ENCODE measurements at regions not wholly inside any gene's neighbourhood (a gene's known extent, or its start where the extent isn't known, plus 50 kb on each side); places are given as distances from the start of the nearest gene placed in this dataset.
A peak's percentile ranks its signal among the peaks of the same experiment; 100 is the strongest.
"Not testable (repeated sequence)": the region's sequence is repeated elsewhere in the genome, so short reads cannot be mapped to it uniquely, and the experiment has no call there.

GRCh38 chr6:27795697-27796494 is 116.3 kb downstream of the OR2B2 start:
- H3K9me3 Mint-ChIP-seq (ENCODE audit: low read depth): no peaks in the 10 kb centered on the region
- no peak overlapping the region for H3K4me3 Mint-ChIP-seq (ENCODE audit: low read depth)
- H3K4me1 Mint-ChIP-seq (ENCODE audit: low read depth): peaks cover 33% of the 10 kb centered on the region
- H3K27ac Mint-ChIP-seq: peak overlapping the region; percentile 94
- TF ChIP-seq CTCF (IDR thresholded peaks at IDR 0.05; ENCODE audit: unreplicated experiment): peak; percentile 81
- no peaks in the 10 kb centered on the region for H3K36me3 Mint-ChIP-seq (ENCODE audit: insufficient read depth)
- H3K27me3 Mint-ChIP-seq: no peaks in the 10 kb centered on the region
- peak; percentile 56 for DNase-seq (ENCODE audit: low spot score, unreplicated experiment)

- Mint-ChIP-seq H3K9me3 (ENCODE audit: low read depth) (no peaks in the 10 kb centered on the region), H3K36me3 (ENCODE audit: insufficient read depth) (no peaks in the 10 kb centered on the region), H3K27me3 (no peaks in the 10 kb centered on the region), H3K27ac (peak overlapping the region; percentile 93), H3K4me3 (ENCODE audit: low read depth) (peak overlapping the region; percentile 85), H3K4me1 (ENCODE audit: low read depth) (peaks cover 27% of the 10 kb centered on the region)
- TF ChIP-seq CTCF (IDR thresholded peaks at IDR 0.05; ENCODE audit: unreplicated experiment): no peak
- DNase-seq (ENCODE audit: low spot score, unreplicated experiment): no peak
Measured at GRCh38 chr6:27791182-27791943, 120.8 kb downstream of the OR2B2 start.

GRCh38 chr6:27788376-27788775 is 123.8 kb downstream of the OR2B2 start:
- H3K36me3 Mint-ChIP-seq (ENCODE audit: insufficient read depth); H3K27me3 Mint-ChIP-seq; H3K4me3 Mint-ChIP-seq (ENCODE audit: low read depth); H3K27ac Mint-ChIP-seq; H3K9me3 Mint-ChIP-seq (ENCODE audit: low read depth); DNase-seq (ENCODE audit: low spot score, unreplicated experiment): not testable (repeated sequence)
- H3K4me1 Mint-ChIP-seq (ENCODE audit: low read depth): peaks cover 13% of the 10 kb centered on the region

GRCh38 chr6:27786048-27786447 is 126.1 kb downstream of the OR2B2 start:
- no peak for TF ChIP-seq CTCF (IDR thresholded peaks at IDR 0.05; ENCODE audit: unreplicated experiment)
- no peak for DNase-seq (ENCODE audit: low spot score, unreplicated experiment)
- Mint-ChIP-seq H3K4me1 (ENCODE audit: low read depth) (peaks cover 4% of the 10 kb centered on the region), H3K36me3 (ENCODE audit: insufficient read depth) (no peaks in the 10 kb centered on the region), H3K27me3 (no peaks in the 10 kb centered on the region), H3K27ac (no peak overlapping the region), H3K9me3 (ENCODE audit: low read depth) (no peaks in the 10 kb centered on the region), H3K4me3 (ENCODE audit: low read depth) (no peak overlapping the region)

GRCh38 chr6:27785294-27785693 is 126.9 kb downstream of the OR2B2 start:
- DNase-seq (ENCODE audit: low spot score, unreplicated experiment): no peak
- Mint-ChIP-seq H3K4me3 (ENCODE audit: low read depth) (no peak overlapping the region), H3K36me3 (ENCODE audit: insufficient read depth) (no peaks in the 10 kb centered on the region), H3K4me1 (ENCODE audit: low read depth) (peaks cover 4% of the 10 kb centered on the region), H3K9me3 (ENCODE audit: low read depth) (no peaks in the 10 kb centered on the region), H3K27me3 (no peaks in the 10 kb centered on the region), H3K27ac (no peak overlapping the region)
- TF ChIP-seq CTCF (IDR thresholded peaks at IDR 0.05; ENCODE audit: unreplicated experiment): no peak

Measured in progenitor cell of endocrine pancreas (in vitro differentiated cells).